ENCODE measurements at regions not wholly inside any gene's neighbourhood (a gene's known extent, or its start where the extent isn't known, plus 50 kb on each side); places are given as distances from the start of the nearest gene placed in this dataset.

DNA sequence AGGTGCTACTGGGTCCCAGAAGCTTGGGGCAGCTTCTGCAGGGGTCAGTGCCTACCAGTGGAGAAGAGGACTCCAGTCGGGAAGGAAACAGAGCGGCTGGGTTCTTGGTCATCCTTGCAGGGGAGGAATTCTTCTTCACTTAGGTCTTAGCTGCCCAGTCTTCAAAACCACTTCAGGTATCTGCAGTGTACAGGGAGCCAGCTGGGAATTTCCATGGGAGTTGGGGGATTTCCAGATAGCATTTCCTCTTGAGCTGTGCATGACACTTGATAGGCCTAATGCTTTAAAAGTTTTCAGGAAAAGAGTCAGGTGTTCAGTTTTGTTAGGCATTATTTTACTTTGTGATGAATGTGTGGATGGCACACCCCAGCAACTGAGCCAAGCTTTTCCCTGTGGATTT, 58.1 kb upstream of the ENPP6 start:
- no peak for TF ChIP-seq POLR2A (IDR thresholded peaks at IDR 0.05)
- TF ChIP-seq, protein P1, sequence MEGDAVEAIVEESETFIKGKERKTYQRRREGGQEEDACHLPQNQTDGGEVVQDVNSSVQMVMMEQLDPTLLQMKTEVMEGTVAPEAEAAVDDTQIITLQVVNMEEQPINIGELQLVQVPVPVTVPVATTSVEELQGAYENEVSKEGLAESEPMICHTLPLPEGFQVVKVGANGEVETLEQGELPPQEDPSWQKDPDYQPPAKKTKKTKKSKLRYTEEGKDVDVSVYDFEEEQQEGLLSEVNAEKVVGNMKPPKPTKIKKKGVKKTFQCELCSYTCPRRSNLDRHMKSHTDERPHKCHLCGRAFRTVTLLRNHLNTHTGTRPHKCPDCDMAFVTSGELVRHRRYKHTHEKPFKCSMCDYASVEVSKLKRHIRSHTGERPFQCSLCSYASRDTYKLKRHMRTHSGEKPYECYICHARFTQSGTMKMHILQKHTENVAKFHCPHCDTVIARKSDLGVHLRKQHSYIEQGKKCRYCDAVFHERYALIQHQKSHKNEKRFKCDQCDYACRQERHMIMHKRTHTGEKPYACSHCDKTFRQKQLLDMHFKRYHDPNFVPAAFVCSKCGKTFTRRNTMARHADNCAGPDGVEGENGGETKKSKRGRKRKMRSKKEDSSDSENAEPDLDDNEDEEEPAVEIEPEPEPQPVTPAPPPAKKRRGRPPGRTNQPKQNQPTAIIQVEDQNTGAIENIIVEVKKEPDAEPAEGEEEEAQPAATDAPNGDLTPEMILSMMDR (IDR thresholded peaks at IDR 0.05 in 4 of 5, conservative IDR thresholded peaks at IDR 0.05 in 1 of 5): no peak

All from gastrocnemius medialis (tissue), 4 donors.